Stromal cell of bone marrow (primary cell): ENCODE measurements at regions not wholly inside any gene's neighbourhood (a gene's known extent, or its start where the extent isn't known, plus 50 kb on each side); places are given as distances from the start of the nearest gene placed in this dataset.
"Not testable (repeated sequence)": the region's sequence is repeated elsewhere in the genome, so short reads cannot be mapped to it uniquely, and the experiment has no call there.

Experiments
- DNase-seq: peaks from one replicate; pipeline ENCODE4 v3.0.0-alpha.2; 2012; ENCODE audit warnings: low read depth

GRCh38 chr4:23533859-23534258 lies 356.0 kb downstream of the PPARGC1A start:
- DNase-seq = no peak

DNA sequence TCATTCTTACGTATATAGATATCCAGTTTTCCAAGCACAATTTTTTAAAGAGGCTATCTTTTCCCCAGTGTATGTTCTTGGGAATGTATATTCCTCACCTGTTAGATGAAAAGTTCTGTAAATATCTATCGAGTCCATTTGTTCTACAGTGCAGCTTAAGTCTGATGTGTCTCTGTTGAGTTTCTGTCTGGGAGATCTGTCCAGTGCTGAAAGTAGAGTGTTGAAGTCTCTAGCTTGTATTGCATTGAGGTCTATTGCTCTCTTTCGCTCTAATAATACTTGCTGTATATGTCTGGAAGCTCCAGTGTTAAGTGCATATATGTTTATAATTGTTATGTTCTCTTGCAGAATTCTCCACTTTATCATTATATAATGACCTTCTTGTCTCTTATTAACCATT lies 373.1 kb downstream of the PPARGC1A start:
- no peak for DNase-seq

DNA sequence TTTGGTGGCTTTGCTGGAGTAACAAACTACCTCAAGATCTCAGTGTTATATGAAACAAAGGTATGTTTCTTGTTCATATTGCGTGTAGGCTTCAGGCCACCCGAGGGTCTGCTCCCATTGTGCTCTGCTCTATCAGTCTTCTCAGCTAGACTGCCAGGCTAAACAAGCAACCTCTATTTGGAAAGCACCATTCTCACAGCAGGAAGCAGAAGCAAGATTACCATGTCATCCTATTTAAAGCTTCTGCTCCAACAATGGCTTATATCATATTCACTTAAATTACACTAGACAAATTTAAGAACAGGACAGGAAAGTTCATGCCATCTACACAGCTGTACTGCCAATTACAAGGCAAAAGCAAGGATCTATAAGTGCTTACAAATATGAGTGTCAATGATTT lies 385.8 kb downstream of the PPARGC1A start:
- no peak for DNase-seq

GRCh38 chr4:23500894-23501449 lies 388.9 kb downstream of the PPARGC1A start:
- no peak for DNase-seq

DNA sequence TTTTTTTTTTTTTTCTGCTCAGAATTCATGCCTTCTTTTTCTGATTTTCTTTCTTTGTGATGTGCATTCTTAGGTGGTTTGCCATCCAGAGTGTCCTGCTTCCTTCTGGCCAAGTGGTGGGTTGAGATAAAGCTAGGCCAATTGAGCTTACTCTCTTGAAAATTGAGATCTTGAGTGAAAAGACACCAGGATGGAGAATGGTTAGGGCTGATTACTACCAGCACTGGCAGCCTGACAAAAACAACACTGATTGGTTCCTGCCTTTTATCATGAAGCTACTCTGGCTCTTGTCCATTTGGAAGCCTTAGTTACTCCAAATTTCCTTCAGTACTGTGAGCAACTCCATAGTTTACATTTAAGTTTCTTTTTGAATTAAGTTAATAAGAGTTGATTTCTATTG lies 404.0 kb downstream of the PPARGC1A start:
- DNase-seq = peak; percentile 35

DNA sequence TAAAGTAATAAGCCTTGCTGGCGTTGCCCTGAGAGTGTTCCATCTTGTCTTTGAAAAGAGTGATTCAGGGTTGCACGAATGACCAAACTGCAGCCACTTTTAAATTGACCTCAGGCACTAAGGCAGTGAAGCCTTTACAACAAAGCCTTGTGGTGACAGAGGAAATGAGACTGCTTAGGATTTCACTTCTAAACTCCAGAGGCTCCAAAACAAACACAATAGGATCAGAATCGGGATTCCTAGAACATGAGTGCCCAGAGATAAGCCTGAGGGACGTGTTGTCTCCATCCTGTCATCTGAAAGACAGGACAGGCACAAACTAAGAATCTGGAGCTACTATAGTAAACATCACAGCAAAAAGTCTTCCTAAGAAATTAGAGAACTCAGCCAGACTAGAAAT lies 405.2 kb downstream of the PPARGC1A start:
- DNase-seq = peak; percentile 16

GRCh38 chr4:23483320-23483960 lies 406.4 kb downstream of the PPARGC1A start:
- DNase-seq = no peak

- no peak for DNase-seq
Measured at GRCh38 chr4:23481566-23481965, 408.3 kb downstream of the PPARGC1A start.

GRCh38 chr4:23477905-23478304 lies 411.9 kb downstream of the PPARGC1A start:
- DNase-seq = no peak

GRCh38 chr4:23476515-23477090 lies 413.2 kb downstream of the PPARGC1A start:
- DNase-seq = no peak

GRCh38 chr4:23463071-23463470 lies 426.8 kb downstream of the PPARGC1A start:
- DNase-seq = no peak

DNA sequence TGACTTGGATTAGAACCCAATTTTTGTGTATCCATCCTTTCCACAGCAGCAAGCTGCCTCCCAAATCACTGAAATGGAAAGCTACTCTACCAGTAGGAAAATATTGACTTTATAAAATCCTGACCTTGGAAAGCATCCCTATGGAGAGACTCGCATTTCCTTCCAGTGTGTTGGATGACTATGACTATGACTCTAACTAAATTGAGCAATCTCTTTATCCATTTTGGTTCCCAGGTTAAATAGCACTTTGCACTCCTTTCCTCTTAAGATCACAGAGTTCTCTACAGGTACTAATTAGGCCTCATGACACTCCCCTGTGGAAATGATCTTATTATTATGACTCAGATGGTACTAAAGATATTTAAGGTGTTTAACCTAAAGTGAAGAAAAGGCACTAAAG lies 431.8 kb downstream of the PPARGC1A start:
- peak; percentile 27 for DNase-seq

GRCh38 chr4:23456864-23457263 lies 433.0 kb downstream of the PPARGC1A start:
- DNase-seq = no peak

DNA sequence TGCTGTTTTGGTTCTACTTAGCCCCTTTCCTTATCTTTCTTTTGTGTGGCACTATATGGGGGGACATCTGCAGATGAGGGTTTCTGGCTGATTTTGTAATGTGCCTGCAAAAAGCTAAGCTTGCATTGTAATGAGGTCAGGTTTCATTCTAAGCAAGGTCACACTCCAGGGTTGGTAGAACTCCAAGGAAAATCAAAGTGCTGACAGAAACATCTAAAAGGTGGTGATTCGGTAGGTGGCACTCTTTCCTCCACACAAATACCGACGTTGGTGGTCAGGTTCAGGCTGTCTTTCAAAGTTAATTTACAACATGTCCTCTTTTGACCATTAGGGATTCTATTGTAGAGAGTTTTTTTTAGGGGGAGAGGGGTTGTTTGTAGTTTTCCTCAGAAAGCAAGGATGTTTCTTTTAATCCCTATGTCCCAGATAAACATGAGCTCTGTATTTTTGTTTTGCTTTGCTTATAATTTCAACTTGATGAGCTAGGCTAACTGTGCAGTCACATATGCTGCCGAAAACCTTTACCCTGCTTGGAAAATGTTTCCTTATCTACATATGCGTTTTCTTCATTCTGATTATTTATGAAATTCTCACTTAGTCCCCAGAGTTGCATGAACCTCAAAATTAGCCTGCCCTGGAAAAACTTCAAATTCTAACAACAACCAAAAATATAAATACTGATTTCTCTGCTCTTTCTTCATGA lies 434.2 kb downstream of the PPARGC1A start:
- no peak for DNase-seq

- DNase-seq = no peak
Measured at GRCh38 chr4:23441530-23442069, 448.2 kb downstream of the PPARGC1A start.

DNA sequence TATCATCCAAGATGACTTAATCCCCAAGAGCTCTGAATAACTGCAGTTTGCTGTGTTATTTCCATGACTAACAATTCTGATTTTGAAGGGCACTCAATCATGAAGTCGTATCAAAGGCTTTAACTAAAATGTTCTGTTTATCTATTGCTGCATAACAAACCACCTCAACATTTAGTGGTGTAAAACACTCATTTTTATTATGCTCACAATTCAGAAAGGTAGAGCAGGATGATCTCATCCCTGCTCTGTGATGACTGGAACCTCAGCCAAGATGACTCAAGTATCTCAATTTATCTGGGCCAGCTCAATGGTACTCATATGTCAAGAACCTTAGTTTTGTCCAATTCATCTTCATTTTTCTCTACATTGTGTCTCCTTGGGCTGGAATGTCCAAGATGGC lies 451.1 kb downstream of the PPARGC1A start:
- no peak for DNase-seq

DNA sequence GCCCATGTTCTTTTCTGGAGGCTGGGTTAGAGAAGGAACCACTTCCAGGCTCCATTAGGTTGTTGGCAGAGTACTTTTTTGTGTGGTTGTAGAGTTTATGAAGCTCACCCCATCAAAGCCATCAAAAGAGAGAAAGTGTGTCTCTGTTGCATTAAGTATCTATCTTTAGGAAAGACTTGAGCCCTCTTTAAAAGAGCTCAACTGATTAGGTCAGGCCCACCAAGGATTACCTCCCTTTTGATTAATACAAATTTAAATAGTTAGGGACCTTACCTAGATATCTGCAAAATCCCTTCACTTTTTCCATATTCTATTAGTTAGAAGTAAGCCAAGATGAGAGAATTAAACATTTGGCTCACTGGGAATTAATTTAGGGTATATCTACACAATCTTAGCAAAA lies 460.4 kb downstream of the PPARGC1A start:
- no peak for DNase-seq

DNA sequence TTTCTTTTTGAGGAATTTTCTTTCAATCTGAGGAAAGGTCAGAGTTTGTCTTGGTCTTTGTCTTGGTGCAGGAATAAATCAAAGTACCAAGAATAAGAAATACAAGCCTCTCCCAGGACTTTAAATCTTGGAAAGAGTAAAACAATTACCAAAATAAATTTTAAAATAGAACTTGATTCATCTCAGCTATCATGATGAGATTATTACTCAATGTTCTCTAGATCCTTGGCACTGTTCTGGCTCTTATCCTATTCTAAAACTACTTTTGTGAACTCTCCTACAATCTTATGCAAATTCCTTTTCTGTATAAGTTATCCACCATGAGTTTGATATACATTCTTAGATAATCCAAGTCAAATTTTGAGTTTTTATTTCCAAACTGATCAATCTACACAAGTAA lies 464.3 kb downstream of the PPARGC1A start:
- no peak for DNase-seq

DNA sequence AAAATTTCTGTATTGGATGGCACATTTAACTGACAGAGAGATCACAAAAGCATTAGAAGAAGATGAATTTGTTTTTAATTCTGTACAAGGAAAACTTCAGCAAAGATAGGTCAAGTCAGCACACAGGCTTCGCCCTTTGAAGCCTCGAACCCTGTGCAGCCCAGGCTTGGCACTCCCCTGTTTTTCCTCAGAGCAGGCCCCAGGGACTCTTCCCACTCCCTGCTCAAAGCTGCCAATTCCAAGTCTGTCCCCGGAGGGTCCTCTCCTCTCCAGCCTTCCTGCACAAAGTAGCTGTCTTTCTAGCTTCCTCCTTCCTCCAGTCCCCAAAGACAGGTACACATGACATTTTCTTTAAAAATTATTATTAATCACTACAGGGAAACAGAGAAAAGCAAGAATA lies 466.3 kb downstream of the PPARGC1A start:
- no peak for DNase-seq

- DNase-seq = no peak
Measured at GRCh38 chr4:23422878-23423277, 467.0 kb downstream of the PPARGC1A start.

DNA sequence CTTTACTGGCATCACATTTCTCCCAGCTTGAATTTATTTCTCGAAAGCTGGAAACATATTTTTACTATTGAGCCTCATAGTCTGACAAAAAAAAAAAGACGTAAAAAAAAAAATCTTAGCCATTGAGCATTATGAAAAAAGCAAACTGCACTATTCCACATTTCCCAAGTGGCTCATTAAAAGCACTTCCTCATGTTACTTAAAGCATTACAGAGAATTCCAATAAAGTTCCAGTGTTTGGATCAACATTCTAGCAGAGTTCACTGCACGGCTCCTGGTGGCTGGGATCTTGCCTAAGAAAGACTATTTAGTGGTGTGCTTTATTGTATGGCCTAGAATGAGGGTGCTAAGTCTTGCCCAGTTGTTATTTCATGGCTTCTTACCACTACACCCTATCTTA lies 476.2 kb downstream of the PPARGC1A start:
- peak; percentile 59 for DNase-seq

GRCh38 chr4:23412701-23413100 lies 477.1 kb downstream of the PPARGC1A start:
- no peak for DNase-seq

DNA sequence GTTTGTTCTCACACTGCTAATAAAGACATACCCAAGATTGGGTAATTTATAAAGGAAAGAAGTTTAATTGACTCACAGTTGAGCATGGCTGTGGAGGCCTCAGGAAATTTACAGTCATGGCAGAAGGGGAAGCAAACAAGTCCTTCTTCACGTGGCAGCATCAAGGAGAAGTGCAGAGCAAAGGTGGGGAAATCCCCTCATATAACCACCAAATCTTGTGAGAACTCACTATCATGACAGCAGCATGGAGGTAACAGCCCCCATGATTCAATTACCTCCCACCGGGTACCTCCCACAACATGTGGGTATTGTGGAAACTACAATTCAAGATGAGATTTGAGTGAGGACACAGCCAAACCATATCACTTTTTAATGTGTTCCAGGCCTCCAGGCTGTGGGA lies 480.9 kb downstream of the PPARGC1A start:
- DNase-seq = not testable (repeated sequence)
